Keratinocyte (primary cell): ENCODE measurements at regions not wholly inside any gene's neighbourhood (a gene's known extent, or its start where the extent isn't known, plus 50 kb on each side); places are given as distances from the start of the nearest gene placed in this dataset.

Experiments
- DNase-seq: peaks from one replicate; pipeline ENCODE4 v3.0.0-alpha.2; 2011; ENCODE audit warnings: low read depth, missing footprints, low spot score
- FAIRE-seq: peaks from 2 replicates; lab custom pipeline; 2011; peaks lifted over from hg19 to GRCh38; lab: Jason Lieb, UNC
- H2AFZ ChIP-seq: 2 replicates; pipeline ENCODE4 v1.6.0; 2012; ENCODE audit warnings: low read length, control low read depth, inconsistent platforms; ENCODE audit not compliant: control insufficient read depth
- H3K27ac ChIP-seq: 2 replicates; pipeline ENCODE4 v1.5.1; 2011; ENCODE audit warnings: low read length; ENCODE audit not compliant: control insufficient read depth, insufficient read depth
- H3K27me3 ChIP-seq: 3 replicates; pipeline ENCODE4 v1.6.0; 2011; ENCODE audit warnings: low read length; ENCODE audit not compliant: control insufficient read depth, insufficient read depth; ENCODE audit errors: extremely low read depth
- H3K36me3 ChIP-seq, 2 experiments: 2 replicates in 1 of 2; 3 replicates in 1 of 2; pipeline ENCODE4 v1.5.1; 2011; ENCODE audit warnings: low read length in 2 of 2, mild to moderate bottlenecking in 1 of 2; ENCODE audit not compliant: control insufficient read depth in 2 of 2, insufficient read depth in 2 of 2; ENCODE audit errors: extremely low read depth in 1 of 2
- H3K4me1 ChIP-seq: 3 replicates; pipeline ENCODE4 v1.5.1; 2011; ENCODE audit warnings: low read length; ENCODE audit not compliant: control insufficient read depth, insufficient read depth; ENCODE audit errors: extremely low read depth
- H3K4me2 ChIP-seq: 3 replicates; pipeline ENCODE4 v1.6.0; 2011; ENCODE audit warnings: low read depth, low read length; ENCODE audit not compliant: control insufficient read depth, insufficient read depth; ENCODE audit errors: extremely low read depth
- H3K4me3 ChIP-seq, 3 experiments: fragments of 200-600 bp in 1 of 3; sonication (generic) in 1 of 3; 2 replicates in 2 of 3; 3 replicates in 1 of 3; pipeline ENCODE4 v1.5.1; 2011 to 2016; ENCODE audit warnings: low read length in 3 of 3, mild to moderate bottlenecking in 3 of 3, control low read depth in 2 of 3, inconsistent platforms in 1 of 3, low read depth in 1 of 3, mixed read lengths in 1 of 3, mixed run types in 1 of 3, moderate library complexity in 1 of 3; ENCODE audit not compliant: control insufficient read depth in 2 of 3, insufficient read depth in 2 of 3; ENCODE audit errors: extremely low read depth in 1 of 3
- H3K79me2 ChIP-seq: 2 replicates; pipeline ENCODE4 v1.6.0; 2012; ENCODE audit warnings: low read length; ENCODE audit not compliant: control insufficient read depth, insufficient read depth
- H3K9ac ChIP-seq: 3 replicates; pipeline ENCODE4 v1.6.0; 2011; ENCODE audit warnings: low read length; ENCODE audit not compliant: control insufficient read depth, insufficient read depth; ENCODE audit errors: extremely low read depth
- H3K9me1 ChIP-seq: 3 replicates; pipeline ENCODE4 v1.6.0; 2011; ENCODE audit warnings: low read length; ENCODE audit not compliant: control insufficient read depth, insufficient read depth; ENCODE audit errors: extremely low read depth
- H3K9me3 ChIP-seq: 2 replicates; pipeline ENCODE4 v1.5.1; 2012; ENCODE audit warnings: low read depth, low read length; ENCODE audit not compliant: control insufficient read depth
- H4K20me1 ChIP-seq: 3 replicates; pipeline ENCODE4 v1.6.0; 2011; ENCODE audit warnings: low read length; ENCODE audit not compliant: control insufficient read depth, insufficient read depth; ENCODE audit errors: extremely low read depth
- EZH2 ChIP-seq: IDR thresholded peaks from one replicate; pipeline ENCODE4 v1.6.1; 2012; ENCODE audit warnings: inconsistent platforms, mild to moderate bottlenecking, low read length, moderate library complexity
- dilution Hi-C: fragments of 300-500 bp; cut with MboI; formaldehyde crosslinking; loops from one replicate; pipeline ENCODE4 v1.7.0; 2020; ENCODE audit warnings: low sequenced_read_pairs; ENCODE audit not compliant: extremely low pct_ligation_motif_present
- TF ChIP-seq, protein P1 (sequence below), 3 experiments: IDR thresholded peaks in 1 of 3; conservative IDR thresholded peaks in 1 of 3; optimal IDR thresholded peaks in 1 of 3; 2 replicates in 2 of 3; 3 replicates in 1 of 3; pipeline versions ENCODE3 to v1.5.1; 2011; ENCODE audit warnings: low read length in 3 of 3, mild to moderate bottlenecking in 3 of 3, moderate library complexity in 2 of 3, control low read depth in 1 of 3, inconsistent platforms in 1 of 3; ENCODE audit not compliant: insufficient read depth in 2 of 3; ENCODE audit errors: extremely low read depth in 1 of 3

DNA sequence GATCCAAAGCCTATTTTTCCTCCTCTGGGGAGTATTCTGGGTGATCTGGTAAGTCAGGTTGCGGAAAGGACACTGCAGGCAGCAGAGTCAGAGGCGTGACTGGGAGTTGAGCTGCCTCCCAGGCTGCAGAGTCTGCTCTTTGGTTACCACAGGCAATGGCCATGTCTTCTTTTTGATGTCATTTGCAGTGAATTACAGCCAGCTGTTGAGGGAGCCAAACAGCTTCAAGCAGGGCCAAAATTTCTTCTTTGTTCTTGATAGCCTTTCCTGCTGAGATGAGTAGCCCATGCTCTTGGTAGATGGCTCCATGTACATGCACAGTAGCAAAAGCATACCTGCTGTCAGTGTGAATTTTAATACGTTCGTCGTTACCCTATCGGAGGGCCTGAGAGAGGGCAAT lies 116.6 kb upstream of the PZP start:
- dilution Hi-C loops, result no loop called here
- no peak overlapping the region for H3K27ac ChIP-seq
- no peaks in the 10 kb centered on the region for H4K20me1 ChIP-seq
- TF ChIP-seq, protein P1, sequence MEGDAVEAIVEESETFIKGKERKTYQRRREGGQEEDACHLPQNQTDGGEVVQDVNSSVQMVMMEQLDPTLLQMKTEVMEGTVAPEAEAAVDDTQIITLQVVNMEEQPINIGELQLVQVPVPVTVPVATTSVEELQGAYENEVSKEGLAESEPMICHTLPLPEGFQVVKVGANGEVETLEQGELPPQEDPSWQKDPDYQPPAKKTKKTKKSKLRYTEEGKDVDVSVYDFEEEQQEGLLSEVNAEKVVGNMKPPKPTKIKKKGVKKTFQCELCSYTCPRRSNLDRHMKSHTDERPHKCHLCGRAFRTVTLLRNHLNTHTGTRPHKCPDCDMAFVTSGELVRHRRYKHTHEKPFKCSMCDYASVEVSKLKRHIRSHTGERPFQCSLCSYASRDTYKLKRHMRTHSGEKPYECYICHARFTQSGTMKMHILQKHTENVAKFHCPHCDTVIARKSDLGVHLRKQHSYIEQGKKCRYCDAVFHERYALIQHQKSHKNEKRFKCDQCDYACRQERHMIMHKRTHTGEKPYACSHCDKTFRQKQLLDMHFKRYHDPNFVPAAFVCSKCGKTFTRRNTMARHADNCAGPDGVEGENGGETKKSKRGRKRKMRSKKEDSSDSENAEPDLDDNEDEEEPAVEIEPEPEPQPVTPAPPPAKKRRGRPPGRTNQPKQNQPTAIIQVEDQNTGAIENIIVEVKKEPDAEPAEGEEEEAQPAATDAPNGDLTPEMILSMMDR (optimal IDR thresholded peaks at IDR 0.05 in 1 of 3, IDR thresholded peaks at IDR 0.05 in 1 of 3, conservative IDR thresholded peaks at IDR 0.05 in 1 of 3; ENCODE audit: extremely low read depth in 1 of 3, insufficient read depth in 2 of 3, low read length in 3 of 3), result no peak
- TF ChIP-seq EZH2, result no peak
- H3K4me1 ChIP-seq, result peaks cover 4% of the 10 kb centered on the region
- H2AFZ ChIP-seq, result no peak overlapping the region
- no peak for FAIRE-seq
- H3K4me2 ChIP-seq, result no peak overlapping the region
- H3K27me3 ChIP-seq, result no peaks in the 10 kb centered on the region
- no peaks in the 10 kb centered on the region for H3K36me3 ChIP-seq
- no peak overlapping the region for H3K4me3 ChIP-seq
- no peak overlapping the region for H3K9ac ChIP-seq
- H3K79me2 ChIP-seq, result no peaks in the 10 kb centered on the region
- H3K9me3 ChIP-seq, result no peaks in the 10 kb centered on the region
- H3K9me1 ChIP-seq, result no peaks in the 10 kb centered on the region
- DNase-seq, result no peak

DNA sequence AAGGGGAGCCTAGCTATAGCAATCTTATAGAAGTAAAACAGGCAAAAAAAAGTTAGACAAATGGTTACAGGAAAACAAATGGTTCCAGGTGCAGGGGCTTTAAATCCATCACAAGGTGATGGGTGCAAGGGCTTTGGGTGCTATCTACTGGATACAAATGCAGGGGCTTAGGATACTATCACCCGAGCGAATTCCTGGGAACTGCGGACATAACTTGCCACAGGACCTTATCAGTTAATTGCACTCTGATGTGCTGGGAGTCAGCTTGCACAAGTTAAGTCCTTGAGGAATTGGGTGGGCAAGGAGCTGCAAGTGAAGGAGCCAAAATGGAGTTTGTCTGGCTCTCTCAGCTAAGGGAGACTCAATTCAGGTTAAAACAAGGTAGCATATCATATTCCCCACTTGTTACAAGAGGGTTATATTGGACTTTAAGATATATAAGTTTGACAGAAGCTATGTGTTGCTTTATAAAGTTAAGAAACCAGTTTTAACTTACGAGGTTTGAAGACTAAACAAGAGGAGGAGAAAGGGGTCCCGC lies 115.0 kb upstream of the PZP start:
- no peak for FAIRE-seq

More for the DNA sequence above, 115.0 kb upstream of the PZP start:
- H4K20me1 ChIP-seq, result no peaks in the 10 kb centered on the region
- no peak overlapping the region for H3K27ac ChIP-seq
- H3K9ac ChIP-seq, result no peak overlapping the region
- H3K4me2 ChIP-seq, result no peak overlapping the region
- H3K4me3 ChIP-seq, result no peak overlapping the region
- no peaks in the 10 kb centered on the region for H3K9me1 ChIP-seq
- DNase-seq, result no peak
- no peak overlapping the region for H2AFZ ChIP-seq
- no peaks in the 10 kb centered on the region for H3K9me3 ChIP-seq
- dilution Hi-C loops, result no loop called here
- no peaks in the 10 kb centered on the region for H3K79me2 ChIP-seq
- no peaks in the 10 kb centered on the region for H3K27me3 ChIP-seq
- H3K36me3 ChIP-seq, result no peaks in the 10 kb centered on the region
- H3K4me1 ChIP-seq, result peaks cover 7% of the 10 kb centered on the region
- TF ChIP-seq, protein P1 (optimal IDR thresholded peaks at IDR 0.05 in 1 of 3, IDR thresholded peaks at IDR 0.05 in 1 of 3, conservative IDR thresholded peaks at IDR 0.05 in 1 of 3; ENCODE audit: extremely low read depth in 1 of 3, insufficient read depth in 2 of 3, low read length in 3 of 3), result no peak
- no peak for TF ChIP-seq EZH2
